DMS153 treated with DMSO at 0.1 percent for 48 hours (cell line): ENCODE measurements at regions not wholly inside any gene's neighbourhood (a gene's known extent, or its start where the extent isn't known, plus 50 kb on each side); places are given as distances from the start of the nearest gene placed in this dataset.

ENCODE experiments used
- DNase-seq: peaks from one replicate; lab custom pipeline; 2025; ENCODE audit not compliant: unreplicated experiment; lab: John Stamatoyannopoulos, UW

- DNase-seq: no peak
Observed at GRCh38 chr4:111821342-111821741, 323.9 kb upstream of the FAM241A start.

GRCh38 chr4:111836601-111837000 is 308.7 kb upstream of the FAM241A start:
- no peak for DNase-seq

- DNase-seq: no peak
Observed at GRCh38 chr4:111837761-111838160, 307.5 kb upstream of the FAM241A start.

GRCh38 chr4:111838406-111838930 is 306.8 kb upstream of the FAM241A start:
- DNase-seq: no peak

GRCh38 chr4:111839141-111839540 is 306.1 kb upstream of the FAM241A start:
- no peak for DNase-seq

GRCh38 chr4:111842336-111842735 is 302.9 kb upstream of the FAM241A start:
- DNase-seq: no peak

- no peak for DNase-seq
Observed at GRCh38 chr4:111847296-111848008, 297.8 kb upstream of the FAM241A start.

- DNase-seq: no peak
Observed at GRCh38 chr4:111849746-111850284, 295.4 kb upstream of the FAM241A start.

- peak; percentile 17 for DNase-seq
Observed at GRCh38 chr4:111854494-111855087, 290.7 kb upstream of the FAM241A start.

- no peak for DNase-seq
Observed at GRCh38 chr4:111855308-111855707, 289.9 kb upstream of the FAM241A start.

- no peak for DNase-seq
Observed at GRCh38 chr4:111864066-111864465, 281.2 kb upstream of the FAM241A start.

GRCh38 chr4:111869339-111869738 is 275.9 kb upstream of the FAM241A start:
- no peak for DNase-seq

GRCh38 chr4:111871802-111872201 is 273.5 kb upstream of the FAM241A start:
- no peak for DNase-seq

- no peak for DNase-seq
Observed at GRCh38 chr4:111873801-111874200, 271.5 kb upstream of the FAM241A start.

- no peak for DNase-seq
Observed at GRCh38 chr4:111879539-111879938, 265.7 kb upstream of the FAM241A start.

GRCh38 chr4:111880116-111880515 is 265.1 kb upstream of the FAM241A start:
- no peak for DNase-seq

GRCh38 chr4:111883557-111883999 is 261.7 kb upstream of the FAM241A start:
- DNase-seq: peak; percentile 86

GRCh38 chr4:111890412-111890811 is 254.8 kb upstream of the FAM241A start:
- DNase-seq: no peak

- no peak for DNase-seq
Observed at GRCh38 chr4:111905511-111905910, 239.7 kb upstream of the FAM241A start.

GRCh38 chr4:111919639-111920038 is 225.6 kb upstream of the FAM241A start:
- DNase-seq: no peak

GRCh38 chr4:111921714-111922113 is 223.5 kb upstream of the FAM241A start:
- DNase-seq: no peak

GRCh38 chr4:111923786-111924185 is 221.5 kb upstream of the FAM241A start:
- no peak for DNase-seq
